Osteoblast (primary cell): ENCODE measurements at regions not wholly inside any gene's neighbourhood (a gene's known extent, or its start where the extent isn't known, plus 50 kb on each side); places are given as distances from the start of the nearest gene placed in this dataset.
A peak's percentile ranks its signal among the peaks of the same experiment; 100 is the strongest.

Source experiments
- DNase-seq: peaks from one replicate; pipeline ENCODE4 v3.0.0; 2011; ENCODE audit warnings: low spot score, mixed read lengths; ENCODE audit not compliant: insufficient read length; ENCODE audit errors: missing footprints
- H2AFZ ChIP-seq: 2 replicates; pipeline ENCODE4 v1.6.0; 2011; ENCODE audit warnings: mild to moderate bottlenecking, low read length
- H3K27ac ChIP-seq: 2 replicates; pipeline ENCODE4 v1.5.1; 2011; ENCODE audit warnings: mild to moderate bottlenecking, low read depth, low read length, moderate library complexity
- H3K27me3 ChIP-seq: 2 replicates; pipeline ENCODE4 v1.6.0; 2012; ENCODE audit warnings: mild to moderate bottlenecking, control low read depth, inconsistent platforms, low read length, moderate library complexity; ENCODE audit not compliant: insufficient read depth
- H3K36me3 ChIP-seq: 2 replicates; pipeline ENCODE4 v1.5.1; 2011; ENCODE audit warnings: mild to moderate bottlenecking, low read length, control low read depth, moderate library complexity; ENCODE audit not compliant: insufficient read depth
- H3K4me1 ChIP-seq: 2 replicates; pipeline ENCODE4 v1.5.1; 2011; ENCODE audit warnings: mild to moderate bottlenecking, low read length, control low read depth, moderate library complexity; ENCODE audit not compliant: insufficient read depth
- H3K4me2 ChIP-seq: 2 replicates; pipeline ENCODE4 v1.6.0; 2011; ENCODE audit warnings: mild to moderate bottlenecking, low read length; ENCODE audit not compliant: insufficient read depth
- H3K4me3 ChIP-seq: fragments of 200-600 bp; sonication (generic); 3 replicates; pipeline ENCODE4 v1.5.1; 2012; ENCODE audit warnings: mild to moderate bottlenecking, low read length, inconsistent platforms; ENCODE audit not compliant: insufficient read depth
- H3K79me2 ChIP-seq: 2 replicates; pipeline ENCODE4 v1.6.0; 2012; ENCODE audit warnings: mild to moderate bottlenecking, low read length, control low read depth, inconsistent platforms; ENCODE audit not compliant: insufficient read depth
- H3K9me3 ChIP-seq: 2 replicates; pipeline ENCODE4 v1.5.1; 2011; ENCODE audit warnings: low read depth, low read length, control low read depth
- H4K20me1 ChIP-seq: 2 replicates; pipeline ENCODE4 v1.6.0; 2012; ENCODE audit warnings: mild to moderate bottlenecking, low read length, control low read depth; ENCODE audit not compliant: insufficient read depth
- TF ChIP-seq, protein P1 (sequence below): IDR thresholded peaks from 2 replicates; pipeline ENCODE4 v1.5.1; 2011; ENCODE audit warnings: mild to moderate bottlenecking, low read depth, low read length, moderate library complexity; ENCODE audit errors: extremely low read depth

DNA sequence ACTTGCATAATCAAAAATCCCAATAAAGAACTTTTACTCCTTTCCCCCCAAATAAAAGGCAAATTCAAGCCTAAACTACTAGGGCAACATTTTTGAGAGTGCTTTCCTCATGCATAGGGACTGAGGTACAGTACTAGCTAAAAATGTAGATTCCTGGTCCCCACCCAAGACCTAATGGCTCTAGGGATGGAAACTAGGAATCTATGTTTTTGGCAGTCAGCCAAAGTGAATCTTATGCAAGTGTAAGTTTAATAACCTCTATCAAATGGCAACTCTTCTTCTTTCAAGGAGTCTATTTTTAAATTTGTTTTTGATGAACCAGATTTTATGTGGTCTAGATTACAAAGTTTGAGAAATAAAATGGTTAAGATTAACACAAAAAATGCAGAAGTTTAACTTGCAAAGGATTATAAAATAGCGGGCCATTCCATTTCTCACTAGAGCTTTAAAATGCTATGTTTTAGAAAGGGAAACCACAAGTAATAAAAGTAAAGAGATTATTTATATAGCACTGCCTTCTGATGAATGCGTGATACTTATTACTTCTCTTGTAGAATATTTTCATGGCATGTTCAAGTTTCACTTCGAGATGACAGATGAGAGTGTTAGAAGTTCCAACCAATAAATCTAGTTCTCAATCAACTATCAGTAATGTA is 70.4 kb upstream of the MDFIC start:
- no peaks in the 10 kb centered on the region for H3K27me3 ChIP-seq
- H3K36me3 ChIP-seq = no peaks in the 10 kb centered on the region
- no peaks in the 10 kb centered on the region for H3K79me2 ChIP-seq
- H3K4me3 ChIP-seq = no peak overlapping the region
- H3K4me2 ChIP-seq = no peak overlapping the region
- no peaks in the 10 kb centered on the region for H3K4me1 ChIP-seq
- no peak overlapping the region for H3K27ac ChIP-seq
- TF ChIP-seq, protein P1, sequence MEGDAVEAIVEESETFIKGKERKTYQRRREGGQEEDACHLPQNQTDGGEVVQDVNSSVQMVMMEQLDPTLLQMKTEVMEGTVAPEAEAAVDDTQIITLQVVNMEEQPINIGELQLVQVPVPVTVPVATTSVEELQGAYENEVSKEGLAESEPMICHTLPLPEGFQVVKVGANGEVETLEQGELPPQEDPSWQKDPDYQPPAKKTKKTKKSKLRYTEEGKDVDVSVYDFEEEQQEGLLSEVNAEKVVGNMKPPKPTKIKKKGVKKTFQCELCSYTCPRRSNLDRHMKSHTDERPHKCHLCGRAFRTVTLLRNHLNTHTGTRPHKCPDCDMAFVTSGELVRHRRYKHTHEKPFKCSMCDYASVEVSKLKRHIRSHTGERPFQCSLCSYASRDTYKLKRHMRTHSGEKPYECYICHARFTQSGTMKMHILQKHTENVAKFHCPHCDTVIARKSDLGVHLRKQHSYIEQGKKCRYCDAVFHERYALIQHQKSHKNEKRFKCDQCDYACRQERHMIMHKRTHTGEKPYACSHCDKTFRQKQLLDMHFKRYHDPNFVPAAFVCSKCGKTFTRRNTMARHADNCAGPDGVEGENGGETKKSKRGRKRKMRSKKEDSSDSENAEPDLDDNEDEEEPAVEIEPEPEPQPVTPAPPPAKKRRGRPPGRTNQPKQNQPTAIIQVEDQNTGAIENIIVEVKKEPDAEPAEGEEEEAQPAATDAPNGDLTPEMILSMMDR = no peak
- no peaks in the 10 kb centered on the region for H3K9me3 ChIP-seq
- peak; percentile 45 for DNase-seq
- no peak overlapping the region for H2AFZ ChIP-seq
- no peaks in the 10 kb centered on the region for H4K20me1 ChIP-seq

DNA sequence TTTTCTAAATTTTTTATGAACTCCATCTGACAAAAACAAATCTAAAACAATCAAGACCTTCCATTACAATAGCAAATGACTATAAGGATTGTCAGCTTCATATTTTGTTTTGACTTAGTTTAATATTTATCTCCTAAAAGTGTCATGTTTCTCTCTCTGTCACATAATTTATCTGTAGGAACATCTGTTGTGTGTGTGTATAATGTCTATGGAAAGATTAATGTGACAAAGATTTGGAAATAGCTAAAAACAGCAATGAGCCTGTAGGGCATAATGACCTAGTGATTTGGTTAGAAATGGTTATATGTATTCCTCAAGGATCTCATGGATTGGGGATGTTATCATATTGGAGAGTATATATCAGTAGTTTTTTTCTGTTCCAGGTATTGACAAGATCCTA is 69.6 kb upstream of the MDFIC start:
- Histone ChIP-seq H3K9me3 (no peaks in the 10 kb centered on the region), H2AFZ (no peak overlapping the region), H3K79me2 (no peaks in the 10 kb centered on the region), H3K27me3 (no peaks in the 10 kb centered on the region), H3K4me3 (no peak overlapping the region), H3K27ac (no peak overlapping the region), H3K4me2 (no peak overlapping the region), H3K36me3 (no peaks in the 10 kb centered on the region), H4K20me1 (no peaks in the 10 kb centered on the region), H3K4me1 (no peaks in the 10 kb centered on the region)
- TF ChIP-seq, protein P1 = no peak
- no peak for DNase-seq

DNA sequence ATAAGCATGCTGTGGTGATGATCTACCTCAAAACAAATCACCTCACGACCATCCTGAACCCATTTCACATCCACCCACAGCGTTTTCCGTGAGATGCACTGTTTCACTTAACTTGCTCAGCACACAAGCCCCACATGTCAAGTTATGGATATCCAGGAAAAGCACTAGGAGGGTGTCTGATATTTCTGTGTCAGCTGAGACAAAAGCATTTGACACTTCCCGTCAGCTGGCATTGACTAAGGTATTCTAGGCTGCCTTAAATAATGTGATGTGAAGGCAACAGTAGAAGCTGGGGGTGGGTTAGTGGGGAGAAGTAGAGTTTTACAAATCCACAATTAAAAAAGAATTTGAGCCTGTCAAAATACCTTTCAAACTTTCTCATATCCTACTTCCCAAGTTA is 68.7 kb upstream of the MDFIC start:
- Histone ChIP-seq H3K4me1 (no peaks in the 10 kb centered on the region), H3K27me3 (no peaks in the 10 kb centered on the region), H3K4me2 (no peak overlapping the region), H3K27ac (no peak overlapping the region), H3K36me3 (no peaks in the 10 kb centered on the region), H4K20me1 (no peaks in the 10 kb centered on the region), H3K4me3 (no peak overlapping the region), H3K9me3 (no peaks in the 10 kb centered on the region), H2AFZ (no peak overlapping the region), H3K79me2 (no peaks in the 10 kb centered on the region)
- no peak for DNase-seq
- TF ChIP-seq, protein P1 = no peak

DNA sequence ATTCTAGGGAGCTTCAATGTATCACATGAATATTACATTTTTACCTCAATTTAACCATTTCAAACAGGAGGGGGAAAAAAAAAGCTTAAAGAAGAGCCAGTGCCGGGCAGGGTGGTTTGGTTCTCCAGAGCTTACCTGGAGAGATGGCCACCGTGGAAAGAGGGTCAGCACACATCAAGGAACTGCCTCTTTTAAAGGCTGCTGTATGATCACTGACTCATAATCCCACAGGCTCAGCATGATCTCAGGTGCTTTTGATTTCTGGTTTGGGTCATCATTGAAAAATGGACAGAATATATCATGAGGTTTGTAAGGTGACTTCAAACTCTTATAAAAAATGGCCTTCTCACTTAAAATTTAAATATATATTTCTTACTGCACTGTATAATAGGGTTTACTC is 67.5 kb upstream of the MDFIC start:
- H2AFZ ChIP-seq = no peak overlapping the region
- no peaks in the 10 kb centered on the region for H3K36me3 ChIP-seq
- H3K9me3 ChIP-seq = no peaks in the 10 kb centered on the region
- no peaks in the 10 kb centered on the region for H3K79me2 ChIP-seq
- no peaks in the 10 kb centered on the region for H3K4me1 ChIP-seq
- H3K27me3 ChIP-seq = no peaks in the 10 kb centered on the region
- TF ChIP-seq, protein P1 = no peak
- H4K20me1 ChIP-seq = no peaks in the 10 kb centered on the region
- DNase-seq = no peak
- H3K4me2 ChIP-seq = no peak overlapping the region
- no peak overlapping the region for H3K4me3 ChIP-seq
- H3K27ac ChIP-seq = no peak overlapping the region
